HG02884 (cell line): ENCODE measurements at regions not wholly inside any gene's neighbourhood (a gene's known extent, or its start where the extent isn't known, plus 50 kb on each side); places are given as distances from the start of the nearest gene placed in this dataset.
"Not testable (repeated sequence)": the region's sequence is repeated elsewhere in the genome, so short reads cannot be mapped to it uniquely, and the experiment has no call there.

Experiments
- ATAC-seq: cut with Tn5 transposase; IDR thresholded peaks from one replicate; pipeline ENCODE4 v1.9.1; 2021; ENCODE audit warnings: mild to moderate bottlenecking, moderate library complexity; ENCODE audit not compliant: unreplicated experiment

- ATAC-seq = no peak
These were observed 58.4 kb upstream of the PPP1R12A start for GRCh38 chr12:79993106-79993862.

- no peak for ATAC-seq
These were observed 56.7 kb upstream of the PPP1R12A start for GRCh38 chr12:79991586-79991985.

GRCh38 chr12:79990509-79991338 lies 55.8 kb upstream of the PPP1R12A start:
- ATAC-seq = not testable (repeated sequence)

- no peak for ATAC-seq
These were observed 53.5 kb upstream of the PPP1R12A start for GRCh38 chr12:79988368-79988767.

- no peak for ATAC-seq
These were observed 52.8 kb upstream of the PPP1R12A start for GRCh38 chr12:79987731-79988130.
